Peyer's patch (tissue), 4 donors: ENCODE measurements at regions not wholly inside any gene's neighbourhood (a gene's known extent, or its start where the extent isn't known, plus 50 kb on each side); places are given as distances from the start of the nearest gene placed in this dataset.

Source experiments
- DNase-seq, 3 donors: peaks; one replicate each; pipeline ENCODE4 v3.0.0-alpha.2; 2017 to 2019
- H3K27ac ChIP-seq, 4 donors: fragments of 200-600 bp; sonication (generic); one replicate each; pipeline ENCODE4 v1.5.1; 2016 to 2019
- H3K27me3 ChIP-seq, 2 donors: fragments of 200-600 bp; sonication (generic); one replicate each; pipeline ENCODE4 v1.5.1; 2019
- H3K36me3 ChIP-seq, 3 donors: fragments of 200-600 bp; sonication (generic); one replicate each; pipeline ENCODE4 v1.5.1; 2016 to 2019
- H3K4me1 ChIP-seq, 4 donors: fragments of 200-600 bp; sonication (generic); one replicate each; pipeline ENCODE4 v1.5.1; 2016 to 2019
- H3K4me3 ChIP-seq, 4 donors: fragments of 200-600 bp; sonication (generic); 1 replicate in 3 of 4; 2 replicates in 1 of 4; pipeline ENCODE4 v1.5.1; 2016 to 2019; ENCODE audit warnings: mild to moderate bottlenecking in 1 of 4
- H3K9me3 ChIP-seq, 4 donors: fragments of 200-600 bp; sonication (generic); one replicate each; pipeline ENCODE4 v1.5.1; 2016 to 2019; ENCODE audit warnings: mild to moderate bottlenecking in 1 of 4
- CTCF ChIP-seq, 6 experiments: fragments of 450-650 bp in 4 of 6; fragments of 200-600 bp in 2 of 6; sonication (generic) in 1 of 6; IDR thresholded peaks; one replicate each; pipeline ENCODE4 v1.5.1; 2017 to 2019; ENCODE audit warnings: antibody characterized with exemption in 6 of 6, mild to moderate bottlenecking in 3 of 6, moderate library complexity in 1 of 6
- POLR2A ChIP-seq, 2 donors: fragments of 450-650 bp; IDR thresholded peaks; one replicate each; pipeline ENCODE4 v1.5.1; 2017; ENCODE audit warnings: antibody characterized with exemption in 2 of 2, mild to moderate bottlenecking in 2 of 2, moderate library complexity in 2 of 2

- H3K9me3 ChIP-seq = peaks cover 0 to 7% (median 0%) of the 10 kb centered on the region in 4 donors
- no peak overlapping the region for H3K27ac ChIP-seq
- TF ChIP-seq CTCF (IDR thresholded peaks at IDR 0.05) (no peak), POLR2A (IDR thresholded peaks at IDR 0.05) (no peak)
- H3K27me3 ChIP-seq = no peaks in the 10 kb centered on the region
- H3K4me3 ChIP-seq = no peak overlapping the region
- H3K36me3 ChIP-seq = no peaks in the 10 kb centered on the region
- no peaks in the 10 kb centered on the region for H3K4me1 ChIP-seq
- DNase-seq = no peak
These were observed 124.6 kb upstream of the ZNF479 start for GRCh38 chr7:57256637-57257375.

GRCh38 chr7:57274535-57275283 is 142.5 kb upstream of the ZNF479 start:
- TF ChIP-seq CTCF (IDR thresholded peaks at IDR 0.05) (no peak), POLR2A (IDR thresholded peaks at IDR 0.05) (no peak)
- DNase-seq = no peak
- H3K27ac ChIP-seq = no peak overlapping the region
- H3K9me3 ChIP-seq = peaks cover 0 to 52% (median 3%) of the 10 kb centered on the region in 4 donors
- no peak overlapping the region for H3K4me3 ChIP-seq
- no peaks in the 10 kb centered on the region for H3K36me3 ChIP-seq
- no peaks in the 10 kb centered on the region for H3K4me1 ChIP-seq
- no peaks in the 10 kb centered on the region for H3K27me3 ChIP-seq

GRCh38 chr7:57300747-57301146 is 149.2 kb upstream of the ZNF716 start:
- no peak overlapping the region for H3K27ac ChIP-seq
- H3K9me3 ChIP-seq = no peaks in the 10 kb centered on the region
- H3K27me3 ChIP-seq = no peaks in the 10 kb centered on the region
- H3K4me3 ChIP-seq = no peak overlapping the region
- no peak for DNase-seq
- H3K4me1 ChIP-seq = no peaks in the 10 kb centered on the region
- TF ChIP-seq POLR2A (IDR thresholded peaks at IDR 0.05) (no peak), CTCF (IDR thresholded peaks at IDR 0.05) (no peak)
- no peaks in the 10 kb centered on the region for H3K36me3 ChIP-seq

- H3K4me3 ChIP-seq = no peak overlapping the region
- no peaks in the 10 kb centered on the region for H3K27me3 ChIP-seq
- no peak overlapping the region for H3K27ac ChIP-seq
- no peaks in the 10 kb centered on the region for H3K9me3 ChIP-seq
- no peak for TF ChIP-seq CTCF (IDR thresholded peaks at IDR 0.05)
- no peak for DNase-seq
- no peaks in the 10 kb centered on the region for H3K4me1 ChIP-seq
- H3K36me3 ChIP-seq = no peaks in the 10 kb centered on the region
These were observed 144.7 kb upstream of the ZNF716 start for GRCh38 chr7:57305192-57305748.

GRCh38 chr7:57308631-57309408 is 141.2 kb upstream of the ZNF716 start:
- no peaks in the 10 kb centered on the region for H3K36me3 ChIP-seq
- H3K27ac ChIP-seq = no peak overlapping the region
- TF ChIP-seq CTCF (IDR thresholded peaks at IDR 0.05) = no peak
- TF ChIP-seq POLR2A (IDR thresholded peaks at IDR 0.05) = no peak
- H3K4me3 ChIP-seq = no peak overlapping the region
- DNase-seq = no peak
- H3K4me1 ChIP-seq = no peaks in the 10 kb centered on the region
- no peaks in the 10 kb centered on the region for H3K27me3 ChIP-seq
- H3K9me3 ChIP-seq = no peaks in the 10 kb centered on the region
